SK-N-SH treated with all-trans-retinoic acid at 6 μM for 48 hours (cell line): ENCODE measurements at regions not wholly inside any gene's neighbourhood (a gene's known extent, or its start where the extent isn't known, plus 50 kb on each side); places are given as distances from the start of the nearest gene placed in this dataset.

Source experiments
- ESRRG ChIP-seq: fragments of 250-450 bp; sonication (Bioruptor Pico); IDR thresholded peaks from 2 replicates; pipeline ENCODE4 v1.6.1; 2021; ENCODE audit warnings: mild to moderate bottlenecking
- GLIS3 ChIP-seq: fragments of 250-450 bp; sonication (Bioruptor Pico); IDR thresholded peaks from 2 replicates; pipeline ENCODE4 v1.5.0; 2020; ENCODE audit warnings: mild to moderate bottlenecking, moderate library complexity
- SNAI2 ChIP-seq: fragments of 250-450 bp; sonication (Bioruptor Pico); IDR thresholded peaks from 2 replicates; pipeline ENCODE4 v1.5.0; 2020; ENCODE audit warnings: mild to moderate bottlenecking, moderate library complexity
- TOX ChIP-seq: fragments of 250-450 bp; sonication (Bioruptor Pico); IDR thresholded peaks from 2 replicates; pipeline ENCODE4 v1.8.0; 2021; ENCODE audit warnings: mild to moderate bottlenecking, moderate library complexity, borderline replicate concordance
- ZFP3 ChIP-seq: fragments of 250-450 bp; sonication (Bioruptor Pico); IDR thresholded peaks from 2 replicates; pipeline ENCODE4 v1.5.0; 2020; ENCODE audit warnings: mild to moderate bottlenecking, moderate library complexity
- ZNF565 ChIP-seq: fragments of 450-650 bp; formaldehyde crosslinking; conservative IDR thresholded peaks from 2 replicates; pipeline ENCODE4 v1.5.0; 2020; ENCODE audit warnings: low read depth, mild to moderate bottlenecking, moderate library complexity
- ZNF8 ChIP-seq: fragments of 450-650 bp; formaldehyde crosslinking; IDR thresholded peaks from 2 replicates; pipeline ENCODE4 v1.5.0; 2020; ENCODE audit warnings: mild to moderate bottlenecking, moderate library complexity
- TF ChIP-seq, protein P1 (sequence below): fragments of 250-450 bp; sonication (Bioruptor Pico); IDR thresholded peaks from 2 replicates; pipeline ENCODE4 v1.5.0; 2020; ENCODE audit warnings: mild to moderate bottlenecking, moderate library complexity
- TF ChIP-seq, protein P2 (sequence below): fragments of 250-450 bp; sonication (Bioruptor Pico); IDR thresholded peaks from 2 replicates; pipeline ENCODE4 v1.8.0; 2020; ENCODE audit warnings: mild to moderate bottlenecking, moderate library complexity, borderline replicate concordance

DNA sequence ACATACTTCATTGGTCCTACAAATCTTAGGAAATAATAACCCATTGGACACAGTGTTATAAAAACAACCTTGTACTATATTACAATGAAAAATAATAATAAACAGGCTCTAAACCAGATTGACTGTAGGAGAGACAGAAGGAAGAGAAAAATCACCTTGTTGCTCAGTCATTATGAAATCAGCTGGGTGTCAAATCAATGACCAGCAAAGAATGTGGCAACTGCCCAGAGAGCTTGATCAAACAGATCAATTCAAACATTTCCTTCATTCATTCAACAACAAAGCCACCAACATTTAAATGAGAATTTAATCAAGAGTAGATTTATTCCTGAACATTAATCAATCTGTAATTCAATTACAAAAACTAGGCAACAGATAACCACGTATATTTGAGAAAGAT, 671.9 kb upstream of the CHAC2 start:
- no peak for TF ChIP-seq ZNF8 (CRISPR knock-in tag)
- no peak for TF ChIP-seq ZFP3 (CRISPR knock-in tag)
- no peak for TF ChIP-seq GLIS3
- TF ChIP-seq ZNF565 (CRISPR knock-in tag): no peak
- TF ChIP-seq, protein P1, sequence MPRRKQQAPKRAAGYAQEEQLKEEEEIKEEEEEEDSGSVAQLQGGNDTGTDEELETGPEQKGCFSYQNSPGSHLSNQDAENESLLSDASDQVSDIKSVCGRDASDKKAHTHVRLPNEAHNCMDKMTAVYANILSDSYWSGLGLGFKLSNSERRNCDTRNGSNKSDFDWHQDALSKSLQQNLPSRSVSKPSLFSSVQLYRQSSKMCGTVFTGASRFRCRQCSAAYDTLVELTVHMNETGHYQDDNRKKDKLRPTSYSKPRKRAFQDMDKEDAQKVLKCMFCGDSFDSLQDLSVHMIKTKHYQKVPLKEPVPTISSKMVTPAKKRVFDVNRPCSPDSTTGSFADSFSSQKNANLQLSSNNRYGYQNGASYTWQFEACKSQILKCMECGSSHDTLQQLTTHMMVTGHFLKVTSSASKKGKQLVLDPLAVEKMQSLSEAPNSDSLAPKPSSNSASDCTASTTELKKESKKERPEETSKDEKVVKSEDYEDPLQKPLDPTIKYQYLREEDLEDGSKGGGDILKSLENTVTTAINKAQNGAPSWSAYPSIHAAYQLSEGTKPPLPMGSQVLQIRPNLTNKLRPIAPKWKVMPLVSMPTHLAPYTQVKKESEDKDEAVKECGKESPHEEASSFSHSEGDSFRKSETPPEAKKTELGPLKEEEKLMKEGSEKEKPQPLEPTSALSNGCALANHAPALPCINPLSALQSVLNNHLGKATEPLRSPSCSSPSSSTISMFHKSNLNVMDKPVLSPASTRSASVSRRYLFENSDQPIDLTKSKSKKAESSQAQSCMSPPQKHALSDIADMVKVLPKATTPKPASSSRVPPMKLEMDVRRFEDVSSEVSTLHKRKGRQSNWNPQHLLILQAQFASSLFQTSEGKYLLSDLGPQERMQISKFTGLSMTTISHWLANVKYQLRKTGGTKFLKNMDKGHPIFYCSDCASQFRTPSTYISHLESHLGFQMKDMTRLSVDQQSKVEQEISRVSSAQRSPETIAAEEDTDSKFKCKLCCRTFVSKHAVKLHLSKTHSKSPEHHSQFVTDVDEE (CRISPR knock-in tag): no peak
- TF ChIP-seq, protein P2, sequence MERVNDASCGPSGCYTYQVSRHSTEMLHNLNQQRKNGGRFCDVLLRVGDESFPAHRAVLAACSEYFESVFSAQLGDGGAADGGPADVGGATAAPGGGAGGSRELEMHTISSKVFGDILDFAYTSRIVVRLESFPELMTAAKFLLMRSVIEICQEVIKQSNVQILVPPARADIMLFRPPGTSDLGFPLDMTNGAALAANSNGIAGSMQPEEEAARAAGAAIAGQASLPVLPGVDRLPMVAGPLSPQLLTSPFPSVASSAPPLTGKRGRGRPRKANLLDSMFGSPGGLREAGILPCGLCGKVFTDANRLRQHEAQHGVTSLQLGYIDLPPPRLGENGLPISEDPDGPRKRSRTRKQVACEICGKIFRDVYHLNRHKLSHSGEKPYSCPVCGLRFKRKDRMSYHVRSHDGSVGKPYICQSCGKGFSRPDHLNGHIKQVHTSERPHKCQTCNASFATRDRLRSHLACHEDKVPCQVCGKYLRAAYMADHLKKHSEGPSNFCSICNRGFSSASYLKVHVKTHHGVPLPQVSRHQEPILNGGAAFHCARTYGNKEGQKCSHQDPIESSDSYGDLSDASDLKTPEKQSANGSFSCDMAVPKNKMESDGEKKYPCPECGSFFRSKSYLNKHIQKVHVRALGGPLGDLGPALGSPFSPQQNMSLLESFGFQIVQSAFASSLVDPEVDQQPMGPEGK: no peak
- TF ChIP-seq SNAI2 (CRISPR knock-in tag): no peak
- no peak for TF ChIP-seq TOX
- TF ChIP-seq ESRRG (CRISPR knock-in tag): no peak
